Small intestine (tissue), 7 donors: ENCODE measurements at regions not wholly inside any gene's neighbourhood (a gene's known extent, or its start where the extent isn't known, plus 50 kb on each side); places are given as distances from the start of the nearest gene placed in this dataset.
A peak's percentile ranks its signal among the peaks of the same experiment; 100 is the strongest.

Source experiments
- DNase-seq, 2 donors: peaks; one replicate each; pipeline versions ENCODE4 v3.0.0 to v3.0.0-alpha.2; 2013
- FAIRE-seq: peaks from 2 replicates; lab custom pipeline; 2012; peaks lifted over from hg19 to GRCh38; lab: Jason Lieb, UNC
- H3K27ac ChIP-seq, 3 donors: one replicate each; pipeline ENCODE4 v1.5.1; 2013; ENCODE audit warnings: low read length in 2 of 3, mild to moderate bottlenecking in 2 of 3, control low read depth in 1 of 3, inconsistent platforms in 1 of 3, low read depth in 1 of 3, moderate library complexity in 1 of 3
- H3K27me3 ChIP-seq, 3 donors: one replicate each; pipeline ENCODE4 v1.6.1; 2013; ENCODE audit warnings: low read length in 3 of 3, inconsistent platforms in 1 of 3; ENCODE audit not compliant: control insufficient read depth in 3 of 3, insufficient read depth in 3 of 3
- H3K36me3 ChIP-seq, 3 donors: one replicate each; pipeline ENCODE4 v1.6.1; 2013; ENCODE audit warnings: low read length in 3 of 3, inconsistent platforms in 1 of 3, low read depth in 1 of 3, mild to moderate bottlenecking in 1 of 3, moderate library complexity in 1 of 3; ENCODE audit not compliant: control insufficient read depth in 3 of 3, insufficient read depth in 2 of 3
- H3K4me1 ChIP-seq, 3 donors: one replicate each; pipeline ENCODE4 v1.6.1; 2013; ENCODE audit warnings: low read length in 2 of 3, inconsistent platforms in 1 of 3, low read depth in 1 of 3, mild to moderate bottlenecking in 1 of 3, moderate library complexity in 1 of 3; ENCODE audit not compliant: control insufficient read depth in 3 of 3, insufficient read depth in 2 of 3
- H3K4me3 ChIP-seq, 3 donors: one replicate each; pipeline ENCODE4 v1.5.1; 2013; ENCODE audit warnings: low read length in 3 of 3, control low read depth in 1 of 3, inconsistent platforms in 1 of 3, low read depth in 1 of 3, mild to moderate bottlenecking in 1 of 3, moderate library complexity in 1 of 3
- H3K9me3 ChIP-seq, 2 donors: one replicate each; pipeline ENCODE4 v1.6.1; 2013; ENCODE audit warnings: low read depth in 1 of 2, low read length in 1 of 2; ENCODE audit not compliant: control insufficient read depth in 2 of 2, insufficient read depth in 1 of 2
- WGBS, 3 donors: extraction: QIAGEN DNeasy Blood & Tissue Kit; methylation state at CpG; one replicate each; pipeline ENCODE4 v1.1.7; 2013; 5-methylcytosine and 5-hydroxymethylcytosine counted together
- donor health status: healthy with polysubstance abuse.
- donor health status: control.
- donor health status: control.
- donor health status: Bipolar disorder and iron deficiency.
- donor health status: healthy.

DNA sequence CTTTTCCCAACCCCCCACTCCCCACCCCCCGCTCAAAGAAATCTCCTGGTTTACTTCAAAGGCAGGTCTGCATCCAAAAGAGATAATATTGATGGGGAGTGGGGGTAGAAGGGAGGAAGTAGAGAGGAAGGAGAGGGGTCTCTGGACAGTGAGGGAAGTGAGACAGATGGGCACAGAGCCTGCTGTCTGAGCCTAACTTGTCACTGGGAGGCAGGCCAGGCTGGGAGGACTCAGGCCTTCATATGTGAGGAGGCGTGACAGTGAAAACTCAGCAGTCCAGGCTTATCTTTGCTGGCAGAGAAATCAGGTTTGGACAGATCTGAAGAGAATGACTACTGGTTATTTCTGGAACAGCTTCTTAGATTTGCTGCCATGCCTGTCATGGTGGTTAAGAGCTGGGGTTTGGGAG is 192.3 kb downstream of the NUAK1 start:
- Histone ChIP-seq H3K4me3 (no peak overlapping the region), H3K36me3 (no peaks in the 10 kb centered on the region), H3K9me3 (peaks cover 0 to 3% of the 10 kb centered on the region in 2 donors), H3K4me1 (no peaks in the 10 kb centered on the region), H3K27me3 (no peaks in the 10 kb centered on the region), H3K27ac (no peak overlapping the region)
- FAIRE-seq (no peak), DNase-seq (no peak)
- WGBS, 3 donors: 72 to 73% (median 72%) methylated on average over 2 of the region's 2 CpGs

DNA sequence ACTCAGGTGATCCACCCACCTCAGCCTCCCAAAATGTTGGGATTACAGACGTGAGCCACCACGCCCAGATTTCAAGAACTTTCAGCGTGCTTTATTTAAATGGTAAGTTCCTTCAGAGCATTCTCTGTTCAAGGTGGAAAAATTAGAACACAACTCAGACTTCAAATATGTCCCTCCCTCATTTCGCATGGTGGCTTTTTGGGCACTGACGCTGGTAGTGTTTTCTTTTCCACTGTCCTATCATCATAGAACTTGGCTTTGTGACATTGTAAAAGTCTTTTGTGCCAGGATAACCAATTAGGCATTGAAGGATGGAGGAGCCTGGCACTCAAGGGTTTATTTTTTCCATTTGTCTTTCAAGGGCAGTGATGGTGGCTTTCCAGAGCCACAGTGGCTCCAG is 190.8 kb downstream of the NUAK1 start:
- peaks cover 0 to 3% of the 10 kb centered on the region in 2 donors for H3K9me3 ChIP-seq
- WGBS, 3 donors: 87 to 93% (median 88%) methylated on average over 5 of the region's 5 CpGs
- FAIRE-seq: no peak

DNA sequence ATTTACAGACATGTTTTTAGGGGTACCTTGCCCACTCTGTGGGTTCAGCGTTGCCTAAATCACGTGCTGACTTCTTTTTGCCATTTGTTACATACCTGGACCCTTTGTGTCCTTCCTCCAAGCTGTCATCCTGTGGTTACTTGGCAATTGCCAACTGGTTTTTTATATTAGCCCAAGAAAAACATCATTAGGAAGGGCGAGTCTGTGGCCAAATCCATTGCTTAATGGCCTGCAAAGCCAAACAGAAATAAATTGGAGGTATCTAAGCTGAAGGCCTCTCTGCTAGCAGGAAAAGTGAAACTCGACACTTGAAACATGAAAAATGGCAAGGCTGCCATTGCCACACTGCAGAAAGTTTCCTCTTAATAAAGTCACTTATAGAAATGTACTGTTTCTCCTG is 190.4 kb downstream of the NUAK1 start:
- Histone ChIP-seq H3K9me3 (peaks cover 0 to 3% of the 10 kb centered on the region in 2 donors), H3K4me3 (no peak overlapping the region), H3K27ac (no peak overlapping the region), H3K27me3 (no peaks in the 10 kb centered on the region), H3K4me1 (no peaks in the 10 kb centered on the region), H3K36me3 (no peaks in the 10 kb centered on the region)
- 50 to 69% (median 51%) methylated on average over 4 of the region's 4 CpGs for WGBS, 3 donors
- DNase-seq (no peak), FAIRE-seq (no peak)

More for the DNA sequence above, 190.8 kb downstream of the NUAK1 start:
- Histone ChIP-seq H3K36me3 (no peaks in the 10 kb centered on the region), H3K4me1 (no peaks in the 10 kb centered on the region), H3K27me3 (no peaks in the 10 kb centered on the region), H3K4me3 (no peak overlapping the region), H3K27ac (no peak overlapping the region)
- no peak for DNase-seq

DNA sequence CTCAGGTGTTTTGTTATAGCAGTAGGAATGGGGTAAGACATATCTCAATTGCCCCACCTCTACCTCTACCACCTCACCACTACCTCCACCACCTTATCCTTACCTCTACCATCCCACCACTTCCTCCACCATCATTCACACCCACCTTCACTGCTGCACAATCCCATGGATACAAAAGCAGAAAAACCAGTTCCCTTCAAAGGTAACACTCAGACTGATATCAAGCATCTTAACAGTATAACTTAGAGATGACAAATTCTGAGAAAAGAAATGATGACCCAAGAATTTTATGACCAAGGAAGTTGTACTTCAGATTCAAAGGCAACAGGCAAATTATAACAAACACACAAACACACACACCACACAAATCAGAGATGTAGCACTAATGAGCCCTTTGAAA is 189.4 kb downstream of the NUAK1 start:
- no peak overlapping the region for H3K4me3 ChIP-seq
- DNase-seq (no peak), FAIRE-seq (no peak)
- no peaks in the 10 kb centered on the region for H3K27me3 ChIP-seq
- H3K36me3 ChIP-seq: no peaks in the 10 kb centered on the region
- peaks cover 0 to 3% of the 10 kb centered on the region in 2 donors for H3K9me3 ChIP-seq
- no peak overlapping the region for H3K27ac ChIP-seq
- H3K4me1 ChIP-seq: no peaks in the 10 kb centered on the region

DNA sequence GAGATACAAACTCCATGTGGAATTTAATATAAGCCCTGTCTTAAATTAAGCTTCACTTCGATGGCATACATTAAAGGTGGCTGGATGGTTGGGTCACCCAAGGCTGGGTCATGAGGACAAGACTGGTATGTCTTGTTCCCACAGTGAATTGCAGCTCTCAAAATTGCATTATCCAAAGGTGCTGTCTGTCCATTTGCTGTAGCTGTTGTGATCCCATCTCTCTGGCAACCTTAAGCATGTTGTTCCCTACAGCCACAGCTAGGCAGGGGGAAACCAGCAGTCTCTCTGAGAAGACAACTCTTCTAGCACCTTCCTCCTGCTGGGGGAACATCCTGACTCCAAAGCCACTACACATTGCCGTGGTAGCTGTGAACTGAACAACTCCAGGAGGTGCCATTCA is 187.0 kb downstream of the NUAK1 start:
- H3K27ac ChIP-seq: no peak overlapping the region
- H3K4me1 ChIP-seq: peaks cover 0 to 7% (median 0%) of the 10 kb centered on the region in 3 donors
- no peaks in the 10 kb centered on the region for H3K36me3 ChIP-seq
- H3K9me3 ChIP-seq: peaks cover 0 to 3% of the 10 kb centered on the region in 2 donors
- H3K4me3 ChIP-seq: no peak overlapping the region
- DNase-seq: no peak
- FAIRE-seq: no peak
- WGBS, 3 donors: 59 to 81% (median 63%) methylated on average over 2 of the region's 2 CpGs
- H3K27me3 ChIP-seq: no peaks in the 10 kb centered on the region

DNA sequence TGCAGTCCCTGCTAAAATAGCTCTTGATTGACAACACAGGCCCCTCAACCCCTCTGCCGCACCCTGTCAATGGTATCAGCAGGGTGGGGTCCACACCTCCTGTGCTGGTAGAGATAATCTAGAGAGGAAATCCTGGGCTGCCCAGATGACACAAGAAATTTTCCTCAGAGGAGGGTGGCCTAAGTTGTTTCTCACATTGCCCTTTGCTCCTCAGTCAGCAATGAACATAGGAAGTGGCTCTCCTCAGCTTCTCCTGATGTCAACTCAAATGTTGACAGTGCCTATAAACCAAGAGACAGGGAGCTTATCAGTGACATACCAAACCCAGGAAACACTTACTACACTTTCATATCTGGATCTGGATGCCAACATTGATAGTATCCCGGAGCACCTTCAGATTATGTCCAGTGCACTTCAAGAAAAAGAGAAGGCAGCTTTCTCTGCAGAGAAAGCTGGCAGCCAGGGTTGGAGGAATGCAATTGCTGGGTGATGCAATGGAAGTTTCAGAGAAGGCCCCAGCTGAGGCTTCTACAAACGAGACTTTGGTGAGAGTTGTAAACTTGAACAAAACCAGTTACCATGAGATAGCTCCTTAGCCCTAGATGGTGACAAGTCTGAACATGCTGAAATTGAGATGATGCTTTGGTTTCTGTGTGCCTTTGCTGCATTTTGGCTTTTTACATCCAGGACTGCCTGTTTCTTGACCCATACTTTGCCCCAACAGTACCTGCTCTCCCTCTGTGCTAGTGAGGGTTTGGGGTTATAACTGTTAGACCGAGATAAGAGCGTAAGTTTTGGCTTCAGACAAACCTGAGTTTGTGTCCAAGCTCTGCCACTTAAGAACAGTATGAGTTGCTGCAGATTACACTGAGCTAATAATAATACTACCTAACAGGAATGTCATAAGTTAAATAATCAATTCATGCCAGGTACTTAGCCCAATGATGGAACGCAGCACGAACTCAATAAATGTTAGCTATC is 183.5 kb downstream of the NUAK1 start:
- H3K27ac ChIP-seq: no peak overlapping the region
- no peak overlapping the region for H3K4me3 ChIP-seq
- FAIRE-seq (no peak), DNase-seq (peak in 1 of 2 donors; percentile 32)
- no peaks in the 10 kb centered on the region for H3K36me3 ChIP-seq
- H3K4me1 ChIP-seq: peaks cover 0 to 7% (median 0%) of the 10 kb centered on the region in 3 donors
- no peaks in the 10 kb centered on the region for H3K9me3 ChIP-seq
- 56 to 78% (median 62%) methylated on average over 7 of the region's 7 CpGs for WGBS, 3 donors
- H3K27me3 ChIP-seq: no peaks in the 10 kb centered on the region

DNA sequence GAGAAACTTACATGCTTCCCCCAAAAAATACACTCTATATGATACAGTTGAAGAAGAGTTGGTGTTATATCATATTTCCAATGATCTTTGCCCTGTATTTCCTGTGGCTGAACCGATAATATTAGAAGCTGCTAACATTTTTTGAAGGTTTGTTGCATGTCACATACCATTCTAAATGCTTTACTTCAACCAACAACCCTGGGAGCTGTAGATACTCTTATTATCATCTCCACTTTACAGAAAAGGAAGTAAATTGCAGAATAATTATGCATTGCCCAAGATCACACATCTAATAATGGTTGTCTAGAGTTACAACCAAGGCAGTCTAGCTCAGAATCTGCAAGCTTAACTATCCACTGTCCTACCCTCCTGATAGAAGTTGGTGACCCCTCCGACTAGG is 182.8 kb downstream of the NUAK1 start:
- DNase-seq (no peak), FAIRE-seq (no peak)
- H3K9me3 ChIP-seq: no peaks in the 10 kb centered on the region
- 65 to 72% (median 65%) methylated on average over 2 of the region's 2 CpGs for WGBS, 3 donors
- H3K27me3 ChIP-seq: no peaks in the 10 kb centered on the region
- no peaks in the 10 kb centered on the region for H3K36me3 ChIP-seq
- H3K4me1 ChIP-seq: peaks cover 0 to 7% (median 0%) of the 10 kb centered on the region in 3 donors
- H3K27ac ChIP-seq: no peak overlapping the region
- no peak overlapping the region for H3K4me3 ChIP-seq

DNA sequence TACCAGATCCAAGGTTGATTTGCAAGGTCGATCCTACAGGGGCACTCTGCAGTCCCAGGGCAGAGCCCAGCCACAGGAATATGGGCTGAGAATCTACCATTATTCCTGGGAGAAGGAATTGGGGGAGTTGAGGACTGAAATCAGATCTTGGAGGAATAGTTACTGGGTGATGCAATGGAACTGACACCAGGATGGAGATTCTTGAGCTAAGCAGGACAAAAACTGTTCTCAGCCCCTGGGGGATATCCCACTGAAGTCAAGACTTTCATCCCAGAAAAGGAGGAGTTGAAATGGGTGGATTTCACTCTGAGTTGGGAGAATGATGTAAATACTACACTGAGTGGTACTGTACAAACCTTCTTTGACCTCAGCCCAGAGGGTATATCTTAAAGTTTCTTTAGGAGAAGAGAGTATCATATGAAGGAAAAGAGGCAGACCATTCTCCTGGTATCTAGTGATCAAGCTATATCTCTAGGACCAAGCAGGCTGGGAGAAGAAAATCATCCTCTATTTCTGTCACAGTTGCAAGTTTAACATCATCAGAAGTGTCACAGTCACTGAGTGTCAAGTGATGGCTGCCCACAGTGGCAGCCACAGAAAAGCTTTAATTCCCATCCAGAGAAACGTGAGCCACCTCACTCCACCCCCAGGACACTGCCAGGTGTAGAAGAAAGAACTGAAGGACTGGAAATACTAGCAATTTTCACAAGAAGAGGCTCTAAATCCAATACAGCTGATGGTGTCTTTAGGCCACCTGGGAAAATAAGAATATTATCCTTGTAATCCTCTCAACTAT is 181.9 kb downstream of the NUAK1 start:
- no peak for FAIRE-seq
- H3K27ac ChIP-seq: no peak overlapping the region
- H3K27me3 ChIP-seq: no peaks in the 10 kb centered on the region
- peaks cover 0 to 7% (median 0%) of the 10 kb centered on the region in 3 donors for H3K4me1 ChIP-seq
- no peak for DNase-seq
- 30 to 68% (median 33%) methylated on average over 2 of the region's 2 CpGs for WGBS, 3 donors
- no peak overlapping the region for H3K4me3 ChIP-seq
- H3K9me3 ChIP-seq: no peaks in the 10 kb centered on the region
- no peaks in the 10 kb centered on the region for H3K36me3 ChIP-seq
